Endothelial cell of umbilical vein (primary cell): ENCODE measurements at regions not wholly inside any gene's neighbourhood (a gene's known extent, or its start where the extent isn't known, plus 50 kb on each side); places are given as distances from the start of the nearest gene placed in this dataset.

Experiments used
- EZH2 ChIP-seq: IDR thresholded peaks from 2 replicates; pipeline ENCODE4 v1.6.1; 2012; ENCODE audit warnings: borderline replicate concordance, low read depth, mild to moderate bottlenecking, moderate library complexity, low read length, inconsistent platforms; ENCODE audit not compliant: severe bottlenecking
- GATA2 ChIP-seq: IDR thresholded peaks from 2 replicates; pipeline ENCODE4 v1.7.0; 2011; ENCODE audit warnings: low read depth, mild to moderate bottlenecking, moderate library complexity, mixed read lengths, low read length; ENCODE audit not compliant: insufficient read length, insufficient read depth
- MYC ChIP-seq: IDR thresholded peaks from one replicate; pipeline ENCODE4 v1.6.1; 2011; ENCODE audit warnings: mild to moderate bottlenecking, low read depth, low read length
- POLR2A ChIP-seq: IDR thresholded peaks from 2 replicates; pipeline ENCODE4 v1.6.1; 2012; ENCODE audit warnings: low read depth, mild to moderate bottlenecking, control low read depth, low read length
- POLR2AphosphoS5 ChIP-seq: IDR thresholded peaks from 2 replicates; pipeline ENCODE4 v1.6.1; 2012; ENCODE audit warnings: low read depth, mild to moderate bottlenecking, control low read depth, low read length, moderate library complexity; ENCODE audit not compliant: insufficient read depth
- TF ChIP-seq, protein P1 (sequence below), 2 donors: IDR thresholded peaks; 1 replicate in 1 of 2; 2 replicates in 1 of 2; pipeline ENCODE4 v1.5.1; 2011; ENCODE audit warnings: low read length in 2 of 2, mild to moderate bottlenecking in 2 of 2, moderate library complexity in 2 of 2, control low read depth in 1 of 2, inconsistent platforms in 1 of 2, low read depth in 1 of 2; ENCODE audit not compliant: insufficient read depth in 1 of 2; ENCODE audit errors: extremely low read depth in 1 of 2
- TF ChIP-seq, protein P2 (sequence below): IDR thresholded peaks from 2 replicates; pipeline ENCODE4 v1.6.1; 2011; ENCODE audit not compliant: insufficient read depth, insufficient read length

DNA sequence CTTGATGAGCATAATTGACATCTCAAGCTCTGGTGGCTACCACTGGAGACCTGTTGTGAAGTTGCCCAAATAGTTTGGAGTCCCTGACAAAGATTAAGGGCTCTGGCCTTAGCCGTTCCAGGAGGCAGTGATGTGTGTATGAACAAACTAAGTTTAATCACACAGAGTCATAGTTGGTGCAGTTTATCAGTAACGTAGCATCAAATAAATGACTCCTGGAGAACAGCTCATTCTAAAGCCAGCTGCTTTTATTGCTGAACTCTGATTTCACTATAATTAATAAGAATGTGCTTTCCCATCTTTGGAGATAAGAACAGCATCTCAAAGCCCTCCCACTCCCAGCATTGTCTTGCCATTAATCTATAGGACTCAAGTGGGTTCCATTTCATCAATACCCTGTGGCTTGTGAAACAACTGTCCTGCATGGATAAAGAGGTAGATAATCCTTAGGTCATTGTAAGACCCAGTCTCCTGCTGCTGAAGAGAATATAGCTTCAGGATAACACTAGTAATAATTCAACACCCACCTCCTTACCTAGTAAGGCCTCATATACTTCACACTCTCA is 211.4 kb upstream of the THUMPD2 start:
- TF ChIP-seq EZH2 (no peak), POLR2A (no peak), POLR2AphosphoS5 (no peak), MYC (no peak), GATA2 (no peak)
- TF ChIP-seq, protein P1, sequence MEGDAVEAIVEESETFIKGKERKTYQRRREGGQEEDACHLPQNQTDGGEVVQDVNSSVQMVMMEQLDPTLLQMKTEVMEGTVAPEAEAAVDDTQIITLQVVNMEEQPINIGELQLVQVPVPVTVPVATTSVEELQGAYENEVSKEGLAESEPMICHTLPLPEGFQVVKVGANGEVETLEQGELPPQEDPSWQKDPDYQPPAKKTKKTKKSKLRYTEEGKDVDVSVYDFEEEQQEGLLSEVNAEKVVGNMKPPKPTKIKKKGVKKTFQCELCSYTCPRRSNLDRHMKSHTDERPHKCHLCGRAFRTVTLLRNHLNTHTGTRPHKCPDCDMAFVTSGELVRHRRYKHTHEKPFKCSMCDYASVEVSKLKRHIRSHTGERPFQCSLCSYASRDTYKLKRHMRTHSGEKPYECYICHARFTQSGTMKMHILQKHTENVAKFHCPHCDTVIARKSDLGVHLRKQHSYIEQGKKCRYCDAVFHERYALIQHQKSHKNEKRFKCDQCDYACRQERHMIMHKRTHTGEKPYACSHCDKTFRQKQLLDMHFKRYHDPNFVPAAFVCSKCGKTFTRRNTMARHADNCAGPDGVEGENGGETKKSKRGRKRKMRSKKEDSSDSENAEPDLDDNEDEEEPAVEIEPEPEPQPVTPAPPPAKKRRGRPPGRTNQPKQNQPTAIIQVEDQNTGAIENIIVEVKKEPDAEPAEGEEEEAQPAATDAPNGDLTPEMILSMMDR (IDR thresholded peaks at IDR 0.05; ENCODE audit: extremely low read depth in 1 of 2, insufficient read depth in 1 of 2, low read depth in 1 of 2, low read length in 2 of 2) = no peak
- TF ChIP-seq, protein P2, sequence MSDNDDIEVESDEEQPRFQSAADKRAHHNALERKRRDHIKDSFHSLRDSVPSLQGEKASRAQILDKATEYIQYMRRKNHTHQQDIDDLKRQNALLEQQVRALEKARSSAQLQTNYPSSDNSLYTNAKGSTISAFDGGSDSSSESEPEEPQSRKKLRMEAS = no peak
